Neural crest cell (in vitro differentiated cells): ENCODE measurements at regions not wholly inside any gene's neighbourhood (a gene's known extent, or its start where the extent isn't known, plus 50 kb on each side); places are given as distances from the start of the nearest gene placed in this dataset.

Experiments used
- DNase-seq: peaks from one replicate; pipeline ENCODE4 v3.0.0; 2021; ENCODE audit warnings: low read depth, mixed read lengths, low spot score
- H3K27ac Mint-ChIP-seq: one replicate; pipeline ENCODE4 v1.8.0; 2021; ENCODE audit warnings: mild to moderate bottlenecking, mixed read lengths; ENCODE audit not compliant: unreplicated experiment
- H3K27me3 Mint-ChIP-seq: 2 replicates; pipeline ENCODE4 v1.8.0; 2021; ENCODE audit warnings: low read depth, mild to moderate bottlenecking, mixed read lengths
- H3K36me3 Mint-ChIP-seq: 2 replicates; pipeline ENCODE4 v1.8.0; 2021; ENCODE audit warnings: low read depth, mild to moderate bottlenecking, mixed read lengths
- H3K4me1 Mint-ChIP-seq: 2 replicates; pipeline ENCODE4 v1.8.0; 2021; ENCODE audit warnings: mixed read lengths
- H3K4me3 Mint-ChIP-seq: one replicate; pipeline ENCODE4 v1.8.0; 2021; ENCODE audit warnings: mild to moderate bottlenecking, mixed read lengths
- H3K9me3 Mint-ChIP-seq: 2 replicates; pipeline ENCODE4 v1.8.0; 2021; ENCODE audit warnings: mixed read lengths
- CTCF ChIP-seq: fragments of 200-600 bp; sonication (generic); conservative IDR thresholded peaks from 2 replicates; pipeline ENCODE4 v1.5.0; 2021; ENCODE audit warnings: antibody characterized with exemption, mild to moderate bottlenecking

DNA sequence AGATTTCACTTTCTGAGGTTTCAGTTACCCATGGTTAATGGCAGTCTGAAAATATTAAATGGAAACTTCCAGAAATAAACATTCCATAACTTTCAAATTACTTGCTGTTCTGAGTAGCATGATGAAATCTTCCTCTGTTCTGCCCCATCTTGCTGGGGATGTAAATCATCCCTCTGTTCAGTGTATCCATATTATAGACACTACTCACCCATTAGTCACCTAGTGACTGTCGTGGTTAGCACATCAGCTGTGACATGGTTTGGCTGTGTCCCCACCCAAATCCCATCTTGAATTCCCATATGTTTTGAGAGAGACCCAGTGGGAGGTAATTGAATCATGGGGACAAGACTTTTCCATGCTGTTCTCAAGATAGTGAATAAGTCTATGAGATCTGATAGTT lies 125.5 kb upstream of the GIMD1 start:
- no peaks in the 10 kb centered on the region for H3K36me3 Mint-ChIP-seq
- TF ChIP-seq CTCF = no peak
- H3K4me3 Mint-ChIP-seq = no peak overlapping the region
- no peak for DNase-seq
- no peaks in the 10 kb centered on the region for H3K27me3 Mint-ChIP-seq
- no peaks in the 10 kb centered on the region for H3K4me1 Mint-ChIP-seq
- H3K27ac Mint-ChIP-seq = no peak overlapping the region
- H3K9me3 Mint-ChIP-seq = peaks cover 3% of the 10 kb centered on the region

GRCh38 chr4:106493086-106493485 lies 124.5 kb upstream of the GIMD1 start:
- DNase-seq = no peak
- H3K9me3 Mint-ChIP-seq = no peaks in the 10 kb centered on the region
- no peak for TF ChIP-seq CTCF
- no peaks in the 10 kb centered on the region for H3K27me3 Mint-ChIP-seq
- H3K36me3 Mint-ChIP-seq = no peaks in the 10 kb centered on the region
- no peak overlapping the region for H3K27ac Mint-ChIP-seq
- no peak overlapping the region for H3K4me3 Mint-ChIP-seq
- no peaks in the 10 kb centered on the region for H3K4me1 Mint-ChIP-seq

DNA sequence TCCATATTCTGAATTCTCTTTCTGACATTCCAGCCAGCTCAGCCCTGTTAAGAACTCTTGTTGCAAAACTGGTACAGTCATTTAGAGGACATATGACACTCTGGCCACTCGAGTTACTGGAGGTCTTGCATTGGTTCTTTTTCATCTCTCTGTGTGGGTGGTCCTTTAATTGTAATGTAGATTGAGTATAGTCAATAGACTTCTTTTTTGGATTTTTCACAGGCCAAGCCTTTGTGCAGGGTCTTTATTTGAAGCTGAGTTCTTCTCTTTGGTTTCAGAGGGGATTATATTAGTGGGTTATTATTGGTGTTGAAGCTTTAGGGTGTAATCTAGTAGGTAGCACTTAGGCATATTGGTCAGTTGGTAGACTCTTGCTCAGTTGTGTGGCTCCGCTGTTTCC lies 118.0 kb upstream of the GIMD1 start:
- no peak for DNase-seq
- H3K9me3 Mint-ChIP-seq = no peaks in the 10 kb centered on the region
- no peak for TF ChIP-seq CTCF
- H3K27ac Mint-ChIP-seq = no peak overlapping the region
- no peak overlapping the region for H3K4me3 Mint-ChIP-seq
- H3K4me1 Mint-ChIP-seq = peaks cover 6% of the 10 kb centered on the region
- no peaks in the 10 kb centered on the region for H3K36me3 Mint-ChIP-seq
- no peaks in the 10 kb centered on the region for H3K27me3 Mint-ChIP-seq

DNA sequence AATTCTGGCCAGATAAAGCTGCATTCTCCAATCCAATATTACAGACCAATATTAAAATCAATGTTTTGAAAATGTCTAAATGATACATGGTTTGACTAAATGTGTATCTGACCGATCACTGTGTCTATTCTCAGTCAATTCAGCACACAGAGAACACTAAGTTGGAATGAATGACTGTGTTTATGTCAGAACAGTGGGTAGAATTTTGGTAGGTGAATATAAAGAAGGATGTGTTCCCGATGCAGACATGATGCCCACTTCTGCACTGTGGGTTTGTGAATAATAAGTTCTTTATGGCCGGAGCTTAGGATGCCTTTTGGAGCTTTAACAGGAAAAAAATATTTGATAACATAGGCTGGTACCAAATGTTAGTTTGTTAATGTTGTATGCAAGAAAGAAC lies 113.2 kb upstream of the GIMD1 start:
- Mint-ChIP-seq H3K9me3 (no peaks in the 10 kb centered on the region), H3K4me3 (no peak overlapping the region), H3K27me3 (peaks cover 4% of the 10 kb centered on the region), H3K36me3 (no peaks in the 10 kb centered on the region), H3K4me1 (peaks cover 6% of the 10 kb centered on the region), H3K27ac (no peak overlapping the region)
- TF ChIP-seq CTCF = no peak
- DNase-seq = no peak

- no peak for TF ChIP-seq CTCF
Measured at GRCh38 chr4:106478152-106478551, 109.6 kb upstream of the GIMD1 start.

DNA sequence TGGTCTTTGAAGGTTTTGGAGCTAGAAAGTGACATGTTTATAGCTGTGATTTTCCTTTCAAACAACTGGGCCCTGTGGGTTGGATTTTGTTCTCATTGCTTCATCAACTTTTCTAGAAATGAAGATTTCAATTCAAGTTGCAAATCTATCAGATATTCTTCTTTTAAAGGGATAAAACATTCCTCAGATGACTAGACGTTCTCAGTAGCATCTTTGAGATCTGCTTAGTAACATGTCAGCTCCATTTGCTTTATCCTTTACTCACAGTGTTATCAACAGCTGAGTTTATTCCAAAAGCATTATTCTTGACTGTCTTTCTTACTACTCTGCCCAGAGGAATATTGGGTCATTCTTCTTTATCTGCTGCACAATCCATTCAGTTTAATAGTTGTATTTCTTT lies 108.2 kb upstream of the GIMD1 start:
- no peak for DNase-seq
- no peak for TF ChIP-seq CTCF
- peaks cover 3% of the 10 kb centered on the region for H3K9me3 Mint-ChIP-seq
- H3K27me3 Mint-ChIP-seq = peaks cover 7% of the 10 kb centered on the region
- H3K4me3 Mint-ChIP-seq = no peak overlapping the region
- no peak overlapping the region for H3K27ac Mint-ChIP-seq
- H3K4me1 Mint-ChIP-seq = no peaks in the 10 kb centered on the region
- no peaks in the 10 kb centered on the region for H3K36me3 Mint-ChIP-seq

More at GRCh38 chr4:106478152-106478551, 109.6 kb upstream of the GIMD1 start:
- Mint-ChIP-seq H3K27ac (no peak overlapping the region), H3K9me3 (no peaks in the 10 kb centered on the region), H3K27me3 (peaks cover 7% of the 10 kb centered on the region), H3K36me3 (no peaks in the 10 kb centered on the region), H3K4me1 (no peaks in the 10 kb centered on the region), H3K4me3 (no peak overlapping the region)
- no peak for DNase-seq
